ENCODE measurements at regions not wholly inside any gene's neighbourhood (a gene's known extent, or its start where the extent isn't known, plus 50 kb on each side); places are given as distances from the start of the nearest gene placed in this dataset.

DNA sequence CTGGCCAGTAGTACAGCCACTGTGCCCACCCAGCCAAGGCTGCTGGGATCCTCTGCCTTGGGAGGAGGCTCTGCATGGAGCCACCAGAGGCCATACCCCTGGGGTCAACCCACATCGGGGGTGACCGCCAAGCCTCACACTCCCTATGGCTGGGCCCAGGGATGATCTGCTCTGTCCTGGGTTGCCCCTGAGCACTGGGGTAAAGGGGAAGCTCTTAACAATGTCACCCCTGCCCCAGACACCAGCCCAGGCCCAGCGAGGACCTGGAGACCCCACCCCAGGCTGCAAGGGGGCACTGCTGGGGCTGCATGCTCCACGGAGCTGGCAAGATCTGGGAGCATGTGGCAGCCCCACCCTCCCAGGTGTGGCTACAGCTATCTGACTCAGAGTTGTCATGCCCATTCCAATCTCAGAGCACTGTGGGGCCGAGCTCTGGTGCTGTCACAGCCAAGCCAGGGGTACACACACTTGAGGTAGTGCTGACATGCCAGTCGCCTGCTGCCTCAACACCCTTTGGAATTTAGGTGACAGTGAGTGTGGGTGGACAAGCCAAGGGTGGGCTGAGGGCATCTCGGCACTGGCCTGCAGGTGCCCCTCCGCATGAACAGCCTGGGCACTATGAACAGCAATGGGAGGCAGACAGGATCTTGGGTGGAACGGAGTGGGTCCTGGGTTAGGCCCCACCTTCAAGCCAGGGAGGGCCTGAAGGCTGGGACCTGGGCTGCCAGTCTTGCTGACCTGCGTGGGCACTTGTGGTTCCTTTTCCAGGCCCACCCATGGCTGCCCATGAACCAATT is 427.7 kb downstream of the LRRIQ3 start:
- intact Hi-C loops (cut with DNase I): no loop called here
- Histone ChIP-seq H3K27me3 (no peaks in the 10 kb centered on the region), H3K9me3 (no peaks in the 10 kb centered on the region), H3K4me3 (no peak overlapping the region), H3K4me1 (no peaks in the 10 kb centered on the region), H3K36me3 (no peaks in the 10 kb centered on the region), H3K27ac (no peak overlapping the region)
- peak; percentile 60 for DNase-seq
- ATAC-seq: peak; percentile 37
- TF ChIP-seq, protein P1, sequence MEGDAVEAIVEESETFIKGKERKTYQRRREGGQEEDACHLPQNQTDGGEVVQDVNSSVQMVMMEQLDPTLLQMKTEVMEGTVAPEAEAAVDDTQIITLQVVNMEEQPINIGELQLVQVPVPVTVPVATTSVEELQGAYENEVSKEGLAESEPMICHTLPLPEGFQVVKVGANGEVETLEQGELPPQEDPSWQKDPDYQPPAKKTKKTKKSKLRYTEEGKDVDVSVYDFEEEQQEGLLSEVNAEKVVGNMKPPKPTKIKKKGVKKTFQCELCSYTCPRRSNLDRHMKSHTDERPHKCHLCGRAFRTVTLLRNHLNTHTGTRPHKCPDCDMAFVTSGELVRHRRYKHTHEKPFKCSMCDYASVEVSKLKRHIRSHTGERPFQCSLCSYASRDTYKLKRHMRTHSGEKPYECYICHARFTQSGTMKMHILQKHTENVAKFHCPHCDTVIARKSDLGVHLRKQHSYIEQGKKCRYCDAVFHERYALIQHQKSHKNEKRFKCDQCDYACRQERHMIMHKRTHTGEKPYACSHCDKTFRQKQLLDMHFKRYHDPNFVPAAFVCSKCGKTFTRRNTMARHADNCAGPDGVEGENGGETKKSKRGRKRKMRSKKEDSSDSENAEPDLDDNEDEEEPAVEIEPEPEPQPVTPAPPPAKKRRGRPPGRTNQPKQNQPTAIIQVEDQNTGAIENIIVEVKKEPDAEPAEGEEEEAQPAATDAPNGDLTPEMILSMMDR (IDR thresholded peaks at IDR 0.05): no peak

DNA sequence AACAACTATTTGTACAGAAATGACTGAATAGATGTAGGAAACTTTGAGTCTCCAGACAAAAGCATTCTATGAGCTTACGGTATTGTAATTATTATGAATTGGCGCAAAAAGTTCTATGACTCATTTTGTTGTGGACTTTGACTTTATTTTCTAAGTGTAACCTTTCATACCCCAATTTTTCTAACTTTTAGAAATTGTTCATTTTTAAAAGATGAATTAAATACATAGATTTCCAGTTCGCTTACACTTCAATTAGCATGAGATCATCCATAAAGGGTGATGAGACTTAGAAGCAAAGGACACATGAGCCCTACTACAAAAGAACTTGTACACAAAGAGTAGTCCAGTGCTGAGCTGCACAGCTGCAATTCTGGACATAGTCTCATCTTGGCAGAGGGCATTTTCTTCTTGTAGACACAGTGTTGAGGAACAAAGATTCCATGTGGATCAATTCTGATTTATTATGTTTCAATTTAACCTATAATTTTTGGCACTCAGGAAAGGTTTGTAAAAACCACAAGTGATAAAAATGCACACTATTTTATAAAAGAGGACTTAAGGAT is 431.1 kb downstream of the LRRIQ3 start:
- H3K4me1 ChIP-seq: no peaks in the 10 kb centered on the region
- TF ChIP-seq, protein P1 (IDR thresholded peaks at IDR 0.05): no peak
- intact Hi-C loops (cut with DNase I): no loop called here
- H3K4me3 ChIP-seq: no peak overlapping the region
- H3K27ac ChIP-seq: no peak overlapping the region
- no peaks in the 10 kb centered on the region for H3K36me3 ChIP-seq
- H3K9me3 ChIP-seq: no peaks in the 10 kb centered on the region
- DNase-seq: no peak
- ATAC-seq: no peak
- no peaks in the 10 kb centered on the region for H3K27me3 ChIP-seq

DNA sequence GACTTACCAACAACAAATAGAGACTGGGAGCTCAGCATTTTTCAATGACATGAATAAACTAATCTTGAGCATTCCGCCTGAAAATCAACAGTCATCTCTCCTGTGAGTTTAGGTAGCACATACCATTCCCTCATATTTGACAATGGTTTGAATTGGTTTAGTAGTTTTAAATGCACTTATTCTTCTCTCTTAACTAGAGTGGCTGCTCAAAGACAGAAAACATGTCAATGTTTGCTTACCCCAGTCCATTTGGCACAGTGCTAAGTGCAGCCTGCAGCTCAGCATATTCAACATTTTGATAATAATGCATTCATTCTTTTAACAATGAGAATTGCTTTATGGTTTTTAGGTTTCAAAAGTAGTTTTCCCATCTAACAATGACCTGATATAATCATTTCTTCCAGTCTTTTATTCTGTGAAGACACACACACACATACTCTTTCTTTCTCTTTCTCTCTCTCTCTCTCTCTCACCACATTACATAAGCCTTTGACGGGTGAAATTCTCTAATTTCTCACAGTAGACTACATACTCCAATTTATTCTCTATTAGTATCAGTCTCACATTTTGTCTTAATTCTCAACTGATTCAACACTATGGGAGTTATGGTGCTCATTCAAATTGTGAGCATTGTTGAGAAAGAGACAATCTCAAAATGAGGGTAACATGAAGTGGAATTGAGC is 432.3 kb downstream of the LRRIQ3 start:
- no peak overlapping the region for H3K27ac ChIP-seq
- no peaks in the 10 kb centered on the region for H3K4me1 ChIP-seq
- intact Hi-C loops (cut with DNase I): no loop called here
- ATAC-seq (peak; percentile 76), DNase-seq (no peak)
- H3K9me3 ChIP-seq: no peaks in the 10 kb centered on the region
- H3K36me3 ChIP-seq: no peaks in the 10 kb centered on the region
- H3K27me3 ChIP-seq: no peaks in the 10 kb centered on the region
- TF ChIP-seq, protein P1 (IDR thresholded peaks at IDR 0.05): no peak
- H3K4me3 ChIP-seq: no peak overlapping the region

DNA sequence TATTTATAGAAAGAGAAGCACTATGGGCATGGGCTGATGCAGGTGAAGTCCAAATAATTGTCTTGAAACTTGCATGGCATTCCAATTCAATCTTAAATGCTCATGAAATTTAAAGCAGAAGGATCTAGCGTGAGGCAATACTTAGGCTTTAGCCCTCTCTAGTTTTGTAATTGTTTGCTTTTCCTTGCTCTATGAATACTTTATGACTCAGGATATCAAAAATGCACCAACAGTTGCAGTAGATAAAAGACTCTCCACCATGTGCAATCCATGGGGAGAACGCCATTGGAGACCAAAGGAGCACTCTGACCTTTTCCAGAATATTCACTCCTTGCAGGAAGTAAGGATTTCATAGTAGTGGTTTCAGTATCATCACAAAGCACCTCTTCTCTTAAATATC is 436.4 kb downstream of the LRRIQ3 start:
- TF ChIP-seq, protein P1 (IDR thresholded peaks at IDR 0.05): no peak
- Histone ChIP-seq H3K27ac (no peak overlapping the region), H3K36me3 (no peaks in the 10 kb centered on the region), H3K27me3 (no peaks in the 10 kb centered on the region), H3K9me3 (no peaks in the 10 kb centered on the region), H3K4me1 (no peaks in the 10 kb centered on the region), H3K4me3 (no peak overlapping the region)
- intact Hi-C loops (cut with DNase I): no loop called here
- peak; percentile 55 for ATAC-seq
- DNase-seq: no peak

DNA sequence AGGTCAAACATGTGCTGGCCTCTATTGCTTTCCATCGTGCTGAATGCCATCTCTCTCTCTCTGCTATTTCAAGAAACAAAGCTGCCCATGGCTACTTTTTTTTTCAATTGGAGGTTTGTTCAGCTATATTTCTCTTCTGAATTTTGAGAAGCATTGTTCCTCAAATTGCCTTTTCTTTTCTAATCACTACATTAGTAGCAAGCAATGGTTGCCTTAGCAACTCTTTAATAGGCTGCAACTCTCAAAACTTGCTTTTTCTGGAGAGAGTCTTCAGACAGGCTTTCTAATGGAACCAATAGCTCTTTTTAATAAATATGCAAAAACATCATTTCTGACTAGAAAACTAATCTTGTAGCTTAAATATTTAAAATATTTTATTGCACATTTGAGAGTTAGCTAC is 439.0 kb downstream of the LRRIQ3 start:
- TF ChIP-seq, protein P1 (IDR thresholded peaks at IDR 0.05): no peak
- no peak overlapping the region for H3K4me3 ChIP-seq
- intact Hi-C loops (cut with DNase I): no loop called here
- H3K27me3 ChIP-seq: no peaks in the 10 kb centered on the region
- no peaks in the 10 kb centered on the region for H3K9me3 ChIP-seq
- H3K27ac ChIP-seq: no peak overlapping the region
- H3K36me3 ChIP-seq: no peaks in the 10 kb centered on the region
- ATAC-seq (no peak), DNase-seq (no peak)
- no peaks in the 10 kb centered on the region for H3K4me1 ChIP-seq
